Right renal pelvis (tissue), 4 donors: ENCODE measurements at regions not wholly inside any gene's neighbourhood (a gene's known extent, or its start where the extent isn't known, plus 50 kb on each side); places are given as distances from the start of the nearest gene placed in this dataset.
A peak's percentile ranks its signal among the peaks of the same experiment; 100 is the strongest.
"Not testable (repeated sequence)": the region's sequence is repeated elsewhere in the genome, so short reads cannot be mapped to it uniquely, and the experiment has no call there.

Experiments
- DNase-seq, 4 donors: peaks; one replicate each; pipeline ENCODE4 v3.0.0-alpha.2; 2013; ENCODE audit warnings: low read depth in 4 of 4, low spot score in 3 of 4, missing footprints in 1 of 4

GRCh38 chr18:43934322-43934721 lies 657.0 kb upstream of the SYT4 start:
- DNase-seq = no peak

GRCh38 chr18:43934781-43935471 lies 657.6 kb upstream of the SYT4 start:
- DNase-seq = no peak

- DNase-seq = no peak
Observed at GRCh38 chr18:43936176-43936575, 658.9 kb upstream of the SYT4 start.

GRCh38 chr18:43949291-43949690 lies 672.0 kb upstream of the SYT4 start:
- no peak for DNase-seq

GRCh38 chr18:43950062-43950461 lies 672.8 kb upstream of the SYT4 start:
- DNase-seq = no peak

- DNase-seq = no peak
Observed at GRCh38 chr18:43952398-43952797, 675.1 kb upstream of the SYT4 start.

GRCh38 chr18:43961722-43962121 lies 684.4 kb upstream of the SYT4 start:
- DNase-seq = no peak

- DNase-seq = no peak
Observed at GRCh38 chr18:43964666-43965065, 687.4 kb upstream of the SYT4 start.

GRCh38 chr18:43965691-43966090 lies 688.4 kb upstream of the SYT4 start:
- DNase-seq = no peak

- DNase-seq = no peak
Observed at GRCh38 chr18:43970656-43971055, 693.4 kb upstream of the SYT4 start.

- no peak for DNase-seq
Observed at GRCh38 chr18:43978174-43978573, 700.9 kb upstream of the SYT4 start.

GRCh38 chr18:43982582-43982981 lies 698.1 kb upstream of the SETBP1 start:
- no peak for DNase-seq

GRCh38 chr18:43987061-43987460 lies 693.6 kb upstream of the SETBP1 start:
- DNase-seq = not testable (repeated sequence)

- no peak for DNase-seq
Observed at GRCh38 chr18:43992741-43993140, 687.9 kb upstream of the SETBP1 start.

- no peak for DNase-seq
Observed at GRCh38 chr18:43994381-43994780, 686.3 kb upstream of the SETBP1 start.

GRCh38 chr18:44013871-44014270 lies 666.8 kb upstream of the SETBP1 start:
- DNase-seq = no peak

GRCh38 chr18:44025421-44025820 lies 655.3 kb upstream of the SETBP1 start:
- no peak for DNase-seq

GRCh38 chr18:44028109-44028508 lies 652.6 kb upstream of the SETBP1 start:
- DNase-seq = no peak

GRCh38 chr18:44031063-44031462 lies 649.6 kb upstream of the SETBP1 start:
- no peak for DNase-seq

- peak in 1 of 4 donors; percentile 22 for DNase-seq
Observed at GRCh38 chr18:44033144-44033701, 647.5 kb upstream of the SETBP1 start.

GRCh38 chr18:44035554-44035953 lies 645.1 kb upstream of the SETBP1 start:
- DNase-seq = no peak

- no peak for DNase-seq
Observed at GRCh38 chr18:44036501-44036900, 644.2 kb upstream of the SETBP1 start.

- no peak for DNase-seq
Observed at GRCh38 chr18:44039216-44039615, 641.5 kb upstream of the SETBP1 start.
